Amygdala (tissue), 56 donors: ENCODE measurements at regions not wholly inside any gene's neighbourhood (a gene's known extent, or its start where the extent isn't known, plus 50 kb on each side); places are given as distances from the start of the nearest gene placed in this dataset.

Experiments used
- DNase-seq, 56 donors: peaks; one replicate each; lab custom pipeline; 2025; lab: John Stamatoyannopoulos, UW

DNA sequence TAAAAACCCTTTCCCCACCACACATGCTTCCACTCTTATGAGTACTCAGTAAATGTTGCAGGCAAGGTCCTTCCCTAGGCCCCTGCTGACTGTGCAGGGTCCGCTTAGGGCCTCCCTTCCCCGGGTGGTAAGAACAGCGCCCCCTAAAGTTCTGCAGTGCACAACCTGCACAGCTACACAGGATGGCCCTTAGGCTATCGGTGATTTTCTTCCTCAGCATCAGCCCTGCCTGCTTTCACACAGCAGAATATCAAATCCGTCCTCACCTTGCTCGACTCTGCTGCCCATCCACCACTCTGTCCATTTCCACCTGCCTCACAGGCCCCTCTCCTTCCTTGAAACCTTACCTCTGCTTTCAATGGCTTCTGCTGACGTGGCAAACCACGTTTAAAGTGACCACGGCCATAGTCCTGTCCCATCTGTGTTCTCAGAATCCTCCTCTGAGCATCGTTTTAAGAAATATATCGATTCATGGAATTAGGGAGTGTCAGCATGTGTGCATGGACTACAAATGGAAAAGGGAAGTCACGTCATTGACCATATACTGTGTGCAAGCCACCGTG, 51.4 kb upstream of the TMEM132E start:
- no peak for DNase-seq

DNA sequence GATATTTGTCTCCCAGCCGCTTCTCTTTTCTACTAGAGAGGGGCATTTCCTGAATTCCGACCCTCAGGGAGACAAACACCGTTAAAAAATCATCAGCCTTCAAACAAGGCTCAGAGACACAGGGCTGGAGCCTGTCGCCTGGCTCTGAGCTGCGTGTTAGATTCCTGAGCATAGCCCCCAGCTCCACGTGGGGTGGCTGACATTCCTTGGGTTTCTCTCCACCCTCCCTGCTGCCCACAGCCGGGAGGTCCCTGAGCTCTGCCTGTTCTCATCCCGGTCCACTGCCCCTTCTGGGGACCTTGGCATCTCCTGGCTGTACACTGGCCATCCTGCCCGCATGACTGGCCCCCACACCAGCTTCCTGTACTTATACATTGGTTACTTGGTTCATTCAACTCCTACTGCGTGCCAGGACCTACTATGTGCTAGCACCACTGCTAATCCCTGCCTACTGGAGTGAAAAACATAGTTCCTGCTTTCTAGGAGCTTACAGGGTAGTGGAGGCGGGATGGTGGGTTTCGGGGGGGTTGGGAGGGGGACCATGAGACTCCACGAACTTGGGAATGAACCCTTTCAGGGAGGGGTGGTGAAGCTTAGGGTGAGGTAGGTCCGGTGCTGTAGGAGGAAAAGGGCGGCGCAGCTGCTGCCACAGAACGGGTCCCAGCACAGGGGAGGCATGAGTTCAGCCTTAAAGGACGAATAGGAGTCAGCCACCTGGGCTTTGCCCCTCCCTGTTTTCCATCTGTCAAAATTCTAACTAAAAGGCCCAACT, 52.1 kb upstream of the TMEM132E start:
- DNase-seq = no peak

DNA sequence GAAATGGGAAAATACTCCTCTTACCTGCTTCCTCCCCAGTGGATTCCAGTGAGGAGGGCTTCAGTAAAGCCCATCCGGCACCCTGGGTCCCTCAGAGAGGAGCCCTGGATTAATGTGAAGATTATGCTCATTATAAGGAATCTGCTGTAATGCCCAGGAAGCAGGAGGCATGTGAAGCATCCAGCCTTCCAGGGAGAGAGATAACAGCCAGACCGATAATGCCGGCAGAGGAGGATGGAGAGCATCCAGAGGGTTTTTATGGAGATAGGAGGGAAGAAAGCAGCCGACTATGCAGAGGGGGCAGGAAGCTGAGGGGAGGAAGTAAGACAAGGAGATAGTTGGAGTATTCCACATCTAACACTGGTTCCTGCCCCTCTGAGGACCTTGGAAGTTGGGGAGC, 53.7 kb upstream of the TMEM132E start:
- DNase-seq = no peak

DNA sequence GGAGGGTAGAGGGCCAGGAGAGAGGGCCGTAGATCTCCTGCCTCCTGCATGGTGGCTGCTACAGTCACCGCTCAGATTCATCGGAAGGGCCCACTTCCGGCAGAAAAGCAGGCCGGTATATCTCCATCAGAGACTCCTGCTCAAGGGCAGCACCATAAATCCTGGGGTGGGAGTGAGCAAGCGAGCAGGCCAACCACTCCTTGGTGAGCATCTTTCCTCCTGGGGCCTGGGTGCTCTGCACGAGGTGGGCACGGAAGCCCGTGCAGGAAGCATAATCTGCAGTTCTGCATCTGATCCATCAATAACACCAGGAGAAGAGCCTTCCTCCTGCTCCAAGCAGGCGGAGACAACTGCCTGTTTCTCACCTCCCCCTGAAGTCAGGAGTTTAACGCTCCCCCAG, 57.4 kb upstream of the TMEM132E start:
- no peak for DNase-seq

DNA sequence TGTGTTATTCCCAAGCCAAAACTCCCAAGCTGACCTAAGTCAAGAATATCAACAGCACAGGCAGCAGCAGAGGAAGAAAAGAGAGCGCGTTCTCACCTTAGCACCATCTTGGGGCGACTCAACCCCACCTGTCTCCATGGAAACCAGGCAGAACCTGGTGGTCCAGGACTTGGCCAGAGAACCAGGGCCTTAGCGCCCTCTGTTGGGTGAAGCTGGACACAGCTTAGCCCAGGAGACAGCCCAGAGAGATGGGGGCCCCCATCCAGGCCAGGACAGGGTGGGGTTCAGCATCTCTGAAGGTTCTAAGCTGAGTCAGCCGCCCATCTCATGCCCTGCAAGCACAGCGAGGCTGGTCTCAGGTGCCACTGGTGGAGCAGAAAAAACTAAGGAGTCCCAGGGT, 60.1 kb upstream of the TMEM132E start:
- no peak for DNase-seq

DNA sequence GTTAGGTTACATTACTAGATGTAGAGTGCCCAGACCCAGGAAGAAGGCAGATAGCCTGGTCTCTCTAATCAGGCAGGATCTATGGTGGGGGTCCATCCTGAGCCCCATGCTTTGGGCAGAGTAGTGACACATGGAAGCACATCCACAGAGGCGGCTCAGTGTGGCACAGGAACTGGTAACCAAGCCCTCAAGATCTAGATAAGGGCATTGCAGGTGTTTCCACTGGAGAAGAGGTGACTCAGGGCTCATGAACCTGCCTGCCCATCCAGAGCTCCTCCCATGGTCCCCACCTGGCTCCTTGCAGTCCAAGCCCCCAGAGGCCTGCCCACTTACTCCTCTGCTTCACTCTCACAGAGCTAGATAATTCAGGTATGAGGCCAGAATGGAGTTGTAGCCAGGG, 62.0 kb upstream of the TMEM132E start:
- no peak for DNase-seq

DNA sequence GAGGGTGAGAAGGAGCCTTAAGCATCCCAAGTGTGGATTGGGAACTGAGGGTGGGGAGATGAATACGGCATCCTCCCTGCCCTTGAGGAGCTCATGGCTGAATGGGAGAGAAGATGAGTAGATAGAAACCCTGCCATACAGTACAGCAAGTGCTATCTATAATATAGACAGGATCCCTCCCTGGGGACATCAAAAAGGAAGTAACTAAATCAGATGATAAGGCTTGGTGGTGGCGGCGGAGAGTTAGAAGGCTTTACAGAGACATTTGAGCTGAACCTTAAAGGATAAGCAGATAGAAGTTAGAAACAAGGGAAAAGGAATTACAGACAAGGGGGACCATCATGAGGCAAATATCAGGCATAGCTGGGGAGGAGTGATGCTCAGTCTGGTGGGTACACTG, 67.5 kb upstream of the TMEM132E start:
- DNase-seq = no peak

DNA sequence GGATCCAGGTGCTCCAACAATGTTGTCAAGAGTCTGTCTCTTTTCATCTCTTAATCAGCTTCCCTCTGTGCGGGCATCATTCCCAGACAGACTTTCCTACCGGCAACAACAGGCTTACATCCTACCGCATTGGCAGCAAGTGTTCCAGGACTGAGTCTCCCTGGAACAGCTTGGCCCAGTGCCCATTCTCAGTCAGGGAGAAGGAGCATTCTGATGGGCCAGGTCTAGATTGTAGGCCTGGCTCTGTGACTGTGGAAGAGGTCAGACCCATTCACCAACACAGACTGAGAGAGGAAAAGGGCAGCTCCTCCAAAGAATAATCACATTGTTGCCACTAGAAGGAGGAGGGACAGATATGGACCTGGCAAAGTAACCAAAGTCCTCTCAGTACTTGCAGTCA, 68.1 kb upstream of the TMEM132E start:
- DNase-seq = peak in 1 of 56 donors; percentile 4

DNA sequence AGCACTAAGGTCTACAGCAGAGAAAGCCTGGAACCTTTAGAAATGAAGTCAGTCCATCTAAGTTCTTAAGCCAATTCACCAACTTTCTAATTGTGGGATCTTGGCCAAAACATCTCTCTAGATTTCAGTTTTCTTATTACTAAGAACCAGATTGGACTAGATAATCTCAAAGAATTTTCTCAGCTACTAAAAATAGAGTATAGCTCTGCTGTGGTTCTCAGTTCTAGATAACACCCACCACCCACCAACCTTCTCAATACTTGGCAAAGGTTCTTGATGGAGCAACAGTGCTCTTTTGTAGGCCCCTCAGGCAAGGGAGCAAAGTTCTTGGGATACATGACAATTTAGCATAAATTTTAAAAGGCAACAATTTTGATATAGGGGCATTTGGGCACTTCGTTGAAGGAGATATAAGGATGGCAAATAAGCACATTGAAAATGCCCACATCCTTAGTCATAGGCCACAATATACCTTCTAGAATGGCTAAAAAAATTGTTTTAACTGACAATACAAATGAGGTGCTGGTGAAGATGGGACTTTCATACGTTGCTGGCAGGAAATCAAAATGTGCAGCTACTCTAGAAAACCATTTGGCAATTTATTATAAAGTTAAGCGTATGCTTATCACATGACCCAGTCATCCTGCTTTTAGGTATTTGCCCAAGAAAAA, 74.4 kb upstream of the TMEM132E start:
- no peak for DNase-seq

DNA sequence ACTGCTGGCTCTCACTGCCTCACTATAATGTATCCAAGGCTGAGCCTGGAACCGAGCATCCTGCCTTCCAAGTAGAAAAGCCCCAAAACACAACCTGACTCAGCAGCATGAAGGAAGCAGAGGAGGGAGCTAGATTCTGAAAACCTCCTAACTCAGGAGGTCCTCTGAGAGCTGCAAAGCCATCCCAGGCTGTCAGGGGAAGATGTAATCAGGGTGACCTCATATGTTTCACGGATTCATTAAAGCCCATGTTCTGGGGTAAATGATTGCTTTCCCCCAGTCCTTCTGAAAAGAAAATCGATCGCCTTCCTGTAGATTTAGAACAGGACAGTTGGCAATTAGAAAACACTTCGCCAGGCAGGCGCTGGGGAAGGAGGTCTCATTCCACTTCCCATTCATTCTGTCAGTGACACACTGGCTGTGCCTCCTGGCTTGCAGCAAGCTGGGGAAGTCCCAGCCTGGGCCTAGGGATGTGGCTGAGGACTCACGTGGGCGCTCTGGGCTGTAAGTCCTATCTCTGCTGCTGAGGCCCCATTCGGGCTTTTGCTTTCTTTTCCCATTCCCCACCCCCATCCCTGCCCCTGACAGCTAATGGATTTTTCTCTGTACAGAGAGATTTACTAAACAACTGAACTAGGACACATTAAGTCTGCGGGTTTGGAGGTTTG, 75.7 kb upstream of the TMEM132E start:
- DNase-seq = peak in 31 of 56 donors; percentile 2 to 54 (median 20)

DNA sequence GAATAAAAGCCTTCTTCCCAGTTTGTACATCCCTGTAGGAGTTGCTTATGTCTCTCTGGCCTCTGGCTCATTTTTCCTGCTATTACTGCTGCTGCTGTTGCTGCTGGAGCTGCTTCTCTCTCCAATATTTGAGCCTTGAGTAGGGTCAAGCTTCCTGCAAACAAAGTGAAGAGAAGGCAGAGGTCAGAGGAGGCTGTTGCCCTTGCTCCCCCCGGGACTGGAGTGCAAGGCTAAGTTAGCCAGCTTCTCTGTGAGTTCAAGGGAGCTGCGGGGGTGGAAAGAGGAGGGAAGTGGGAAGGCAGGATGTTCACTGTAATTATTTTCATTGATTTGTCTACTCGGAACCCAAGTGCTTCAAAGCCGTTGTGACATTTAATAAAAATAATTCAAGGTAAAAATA, 77.0 kb upstream of the TMEM132E start:
- no peak for DNase-seq

DNA sequence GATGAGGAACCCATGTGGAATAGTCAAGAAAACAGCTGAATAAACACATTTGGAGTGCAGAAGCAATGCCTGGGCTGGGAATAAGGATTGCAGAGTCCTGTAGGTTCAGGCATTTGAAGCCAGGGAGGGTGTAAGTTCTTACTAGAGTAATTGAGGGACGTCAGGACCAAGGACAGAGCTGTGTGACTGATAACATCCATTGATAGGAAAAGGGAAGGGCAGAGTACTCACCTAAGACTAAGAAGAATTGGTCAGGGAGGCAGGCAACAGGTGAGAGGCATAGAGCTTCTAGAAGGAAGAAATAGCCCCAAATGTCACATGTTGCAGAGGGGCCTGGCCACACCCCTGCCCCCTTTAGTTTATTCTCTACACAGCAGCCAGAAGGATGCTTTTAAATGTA, 79.8 kb upstream of the TMEM132E start:
- DNase-seq = no peak

DNA sequence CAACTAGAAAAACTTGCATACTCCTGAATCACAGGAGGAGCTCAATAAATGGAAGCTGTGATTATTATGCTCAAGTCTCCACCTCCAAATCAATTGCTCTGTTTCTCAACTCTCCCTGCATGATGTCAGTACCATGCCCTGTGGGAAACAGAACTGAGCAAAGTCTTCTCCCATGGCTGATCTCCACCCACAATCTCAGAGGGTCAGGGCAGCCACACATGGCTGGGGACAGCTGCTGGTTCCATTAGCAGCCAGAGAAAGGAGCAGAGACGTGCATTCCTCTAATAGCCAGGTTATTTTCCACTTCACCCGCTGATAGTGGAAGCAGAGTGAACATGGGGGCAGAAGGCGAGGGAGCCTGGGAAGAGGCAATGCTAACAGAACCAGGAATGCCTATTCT, 85.5 kb upstream of the TMEM132E start:
- peak in 1 of 56 donors; percentile 1 for DNase-seq

DNA sequence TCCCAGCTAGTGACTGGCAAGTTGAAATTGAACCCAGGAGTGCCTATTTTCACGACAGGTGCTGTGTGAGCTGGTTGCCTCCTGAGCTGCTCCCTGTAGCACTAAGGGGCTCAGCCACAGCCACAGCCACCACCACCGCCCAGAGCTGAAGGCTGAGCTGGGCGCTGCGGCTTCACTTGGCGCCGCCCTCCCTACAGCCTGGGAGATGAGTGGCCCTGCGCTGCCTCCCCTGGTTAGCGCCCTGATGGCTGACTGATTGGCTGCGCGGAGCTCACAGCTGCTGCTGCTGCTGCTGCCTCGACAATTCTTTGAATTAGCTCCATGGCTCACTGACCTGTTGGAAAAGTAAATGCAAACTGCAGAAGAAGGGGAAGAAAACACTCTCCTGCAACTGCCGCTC, 91.8 kb upstream of the TMEM132E start:
- DNase-seq = no peak

DNA sequence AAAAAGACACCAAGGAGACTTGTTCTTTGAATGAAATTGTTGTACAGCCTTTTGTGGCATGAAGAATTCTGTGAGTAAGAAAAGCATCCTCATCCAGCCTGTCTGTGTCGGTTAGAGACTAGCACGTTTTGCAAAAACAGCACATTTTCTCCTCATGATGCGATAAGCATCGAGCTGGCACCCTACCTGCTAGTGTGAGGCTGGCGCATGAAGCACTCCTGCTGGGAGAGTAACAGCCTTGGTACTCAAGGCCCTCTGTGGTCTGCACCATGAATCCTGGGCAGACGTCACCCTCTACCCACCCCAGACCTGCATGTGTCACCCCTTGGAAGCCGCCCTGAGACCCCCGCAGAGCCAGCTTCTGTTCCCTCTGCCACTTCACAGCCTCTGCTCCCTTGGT, 92.6 kb upstream of the TMEM132E start:
- no peak for DNase-seq

DNA sequence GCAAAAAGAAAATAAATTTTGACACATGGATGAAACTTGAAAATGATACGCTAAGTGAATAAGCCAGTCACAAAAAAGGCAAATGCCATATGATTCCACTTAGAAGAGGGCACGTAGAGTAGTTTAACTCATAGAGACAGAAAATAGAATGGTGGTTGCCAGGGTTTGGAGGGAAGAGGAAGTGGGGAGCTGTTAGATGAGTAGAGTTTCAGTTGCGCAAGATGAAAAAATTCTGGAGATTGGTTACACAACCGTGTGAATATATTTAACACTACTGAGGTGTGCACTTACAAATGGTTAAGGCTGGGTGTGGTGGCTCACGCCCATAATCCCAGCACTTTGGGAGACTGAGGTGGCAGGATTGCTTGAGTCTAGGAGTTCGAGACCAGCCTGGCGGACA, 93.4 kb upstream of the TMEM132E start:
- no peak for DNase-seq

DNA sequence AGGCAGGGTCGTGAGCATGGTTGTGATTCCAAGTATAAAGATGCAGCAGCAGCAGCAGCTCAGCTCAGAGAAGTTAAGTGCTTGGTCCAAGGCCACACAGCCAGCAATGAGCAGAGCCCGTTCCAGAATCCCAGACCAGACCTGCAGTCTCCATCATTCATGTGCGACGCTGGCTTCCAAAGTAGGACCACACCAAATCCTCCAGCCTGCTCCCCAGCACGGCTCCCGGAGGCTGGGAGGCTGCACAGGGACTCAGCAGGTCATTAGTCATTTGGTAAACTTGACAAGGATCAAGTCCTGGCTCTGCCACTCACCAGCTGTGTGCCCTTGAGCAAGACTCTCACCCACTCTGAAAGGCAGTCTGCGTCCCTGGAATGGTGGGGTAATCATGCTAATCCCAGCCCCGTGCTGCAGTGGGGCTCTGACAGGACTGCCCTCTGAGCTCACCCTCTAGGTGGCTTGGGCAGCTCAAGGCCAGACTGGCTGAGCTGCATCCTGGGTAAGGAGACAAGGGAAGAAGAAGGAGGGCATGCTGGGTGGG, 95.1 kb upstream of the TMEM132E start:
- DNase-seq = no peak

DNA sequence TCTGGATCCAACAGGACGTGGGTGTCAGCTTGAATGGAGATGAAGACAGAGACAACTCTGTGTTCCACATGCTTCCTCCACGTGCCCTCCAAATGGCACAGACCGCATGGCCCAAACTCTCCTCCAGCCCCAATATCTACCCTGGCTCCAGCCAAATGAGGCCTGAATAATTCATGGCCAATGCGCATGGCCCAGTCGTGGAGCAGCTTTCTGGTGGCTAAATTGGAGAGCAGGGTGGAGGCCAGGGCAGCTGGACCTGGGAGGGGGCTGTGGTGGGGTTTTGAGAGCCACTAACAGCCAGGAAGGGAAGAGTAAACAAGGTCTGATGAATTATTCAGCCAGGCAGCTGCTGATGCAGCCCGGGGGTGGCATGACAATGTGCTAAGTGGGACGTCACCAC, 96.7 kb upstream of the TMEM132E start:
- DNase-seq = peak in 1 of 56 donors; percentile 4

DNA sequence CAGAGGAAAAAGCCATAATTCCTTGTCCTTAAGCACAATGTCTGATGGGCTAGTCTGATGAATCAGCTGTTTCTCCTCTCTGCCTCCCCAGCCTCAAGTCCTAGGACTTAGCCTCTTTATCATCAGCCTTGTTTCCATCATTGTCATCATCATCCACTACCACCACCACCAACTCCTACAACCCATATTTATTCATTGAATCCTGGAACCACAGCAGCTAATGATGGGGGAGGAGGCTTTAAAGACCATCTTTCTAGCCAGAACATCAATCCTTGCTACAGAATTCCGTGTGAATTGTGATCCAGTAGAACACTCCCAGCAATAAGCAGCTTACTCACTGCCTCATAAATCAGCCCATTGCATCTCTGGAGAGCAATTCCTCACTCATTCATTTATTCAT, 97.6 kb upstream of the TMEM132E start:
- DNase-seq = no peak

DNA sequence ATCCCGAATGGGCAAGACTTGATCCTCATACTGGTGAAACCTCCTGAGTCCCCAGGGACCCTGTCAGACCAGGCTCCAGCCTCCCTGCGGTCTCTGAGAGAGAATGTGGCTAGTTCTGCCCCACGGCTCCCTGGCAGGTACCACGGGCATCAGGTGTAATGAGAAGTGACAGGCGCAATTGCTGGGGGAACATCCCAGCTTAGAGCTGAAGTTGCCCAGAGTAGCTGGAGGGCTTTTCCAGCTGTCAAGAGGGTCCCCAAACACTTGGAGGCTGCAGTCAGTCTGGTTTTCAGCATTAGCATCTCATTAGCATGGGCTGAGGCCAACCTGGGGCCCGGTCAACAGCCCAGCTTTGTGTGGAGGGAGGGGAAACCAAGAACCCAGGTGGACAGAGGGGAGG, 100.0 kb upstream of the TMEM132E start:
- DNase-seq = no peak

DNA sequence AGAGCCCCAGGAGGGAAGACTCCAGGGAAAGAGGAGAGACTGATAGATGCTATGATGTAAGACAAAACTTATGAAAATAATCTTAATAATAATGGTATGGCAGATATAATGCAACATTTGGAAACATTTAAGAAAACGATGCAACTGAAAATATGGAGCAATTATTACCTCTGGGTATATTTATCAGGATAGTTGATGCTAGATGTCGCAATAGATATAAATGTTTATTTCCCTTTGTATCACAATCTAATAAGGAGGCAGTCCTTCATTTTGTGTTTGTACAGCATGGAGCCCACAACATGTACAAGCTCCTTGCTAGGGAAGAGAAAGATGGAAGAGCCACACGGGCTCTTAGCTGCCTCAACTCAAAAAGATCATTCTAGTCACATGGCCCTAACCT, 101.1 kb upstream of the TMEM132E start:
- no peak for DNase-seq
